H1 (cell line): ENCODE measurements at regions not wholly inside any gene's neighbourhood (a gene's known extent, or its start where the extent isn't known, plus 50 kb on each side); places are given as distances from the start of the nearest gene placed in this dataset.

ENCODE experiments used
- TAF1 ChIP-seq: IDR thresholded peaks from 2 replicates; pipeline ENCODE4 v1.6.1; 2011; ENCODE audit warnings: mild to moderate bottlenecking, low read depth, low read length
- YY1 ChIP-seq: IDR thresholded peaks from 2 replicates; pipeline ENCODE4 v1.6.1; 2011; ENCODE audit warnings: low read depth, mild to moderate bottlenecking, low read length
- TF ChIP-seq, protein P1 (sequence below), 3 experiments: IDR thresholded peaks; 1 replicate in 2 of 3; 2 replicates in 1 of 3; pipeline versions ENCODE4 v1.5.1 to v1.6.1; 2011; ENCODE audit warnings: low read length in 3 of 3, mild to moderate bottlenecking in 3 of 3, inconsistent platforms in 2 of 3, low read depth in 1 of 3, moderate library complexity in 1 of 3; ENCODE audit not compliant: insufficient read depth in 1 of 3; ENCODE audit errors: control extremely low read depth in 1 of 3

GRCh38 chr22:49133541-49133940, 694.1 kb downstream of the BRD1 start:
- TF ChIP-seq, protein P1, sequence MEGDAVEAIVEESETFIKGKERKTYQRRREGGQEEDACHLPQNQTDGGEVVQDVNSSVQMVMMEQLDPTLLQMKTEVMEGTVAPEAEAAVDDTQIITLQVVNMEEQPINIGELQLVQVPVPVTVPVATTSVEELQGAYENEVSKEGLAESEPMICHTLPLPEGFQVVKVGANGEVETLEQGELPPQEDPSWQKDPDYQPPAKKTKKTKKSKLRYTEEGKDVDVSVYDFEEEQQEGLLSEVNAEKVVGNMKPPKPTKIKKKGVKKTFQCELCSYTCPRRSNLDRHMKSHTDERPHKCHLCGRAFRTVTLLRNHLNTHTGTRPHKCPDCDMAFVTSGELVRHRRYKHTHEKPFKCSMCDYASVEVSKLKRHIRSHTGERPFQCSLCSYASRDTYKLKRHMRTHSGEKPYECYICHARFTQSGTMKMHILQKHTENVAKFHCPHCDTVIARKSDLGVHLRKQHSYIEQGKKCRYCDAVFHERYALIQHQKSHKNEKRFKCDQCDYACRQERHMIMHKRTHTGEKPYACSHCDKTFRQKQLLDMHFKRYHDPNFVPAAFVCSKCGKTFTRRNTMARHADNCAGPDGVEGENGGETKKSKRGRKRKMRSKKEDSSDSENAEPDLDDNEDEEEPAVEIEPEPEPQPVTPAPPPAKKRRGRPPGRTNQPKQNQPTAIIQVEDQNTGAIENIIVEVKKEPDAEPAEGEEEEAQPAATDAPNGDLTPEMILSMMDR (IDR thresholded peaks at IDR 0.05; ENCODE audit: control extremely low read depth in 1 of 3, insufficient read depth in 1 of 3, low read depth in 1 of 3, low read length in 3 of 3): no peak
- TF ChIP-seq YY1: no peak
- no peak for TF ChIP-seq TAF1
